ENCODE measurements at regions not wholly inside any gene's neighbourhood (a gene's known extent, or its start where the extent isn't known, plus 50 kb on each side); places are given as distances from the start of the nearest gene placed in this dataset.
A peak's percentile ranks its signal among the peaks of the same experiment; 100 is the strongest.

DNA sequence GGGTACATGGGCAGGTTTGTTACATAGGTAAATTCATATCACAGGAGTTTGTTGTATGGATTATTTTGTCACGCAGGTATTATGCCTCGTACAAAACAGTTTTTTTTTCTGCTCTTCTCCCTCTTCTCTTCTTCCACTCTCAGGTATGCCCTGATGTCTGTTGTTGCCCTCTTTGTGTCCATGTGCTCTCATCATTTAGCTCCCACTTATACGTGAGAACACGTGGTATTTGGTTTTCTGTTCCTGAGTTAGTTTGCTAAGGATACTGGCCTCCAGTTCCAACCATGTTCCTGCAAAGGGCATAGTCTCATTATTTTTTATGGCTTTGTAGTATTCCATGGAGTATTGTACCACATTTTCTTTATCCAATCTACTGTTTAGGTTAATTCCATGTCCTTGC lies 65.7 kb downstream of the UNC5CL start:
- no peak for DNase-seq (ENCODE audit: low read depth, low spot score)

- no peak for DNase-seq (ENCODE audit: low read depth, low spot score)
Measured at GRCh38 chr6:40972814-40973213, 66.2 kb downstream of the UNC5CL start.

DNA sequence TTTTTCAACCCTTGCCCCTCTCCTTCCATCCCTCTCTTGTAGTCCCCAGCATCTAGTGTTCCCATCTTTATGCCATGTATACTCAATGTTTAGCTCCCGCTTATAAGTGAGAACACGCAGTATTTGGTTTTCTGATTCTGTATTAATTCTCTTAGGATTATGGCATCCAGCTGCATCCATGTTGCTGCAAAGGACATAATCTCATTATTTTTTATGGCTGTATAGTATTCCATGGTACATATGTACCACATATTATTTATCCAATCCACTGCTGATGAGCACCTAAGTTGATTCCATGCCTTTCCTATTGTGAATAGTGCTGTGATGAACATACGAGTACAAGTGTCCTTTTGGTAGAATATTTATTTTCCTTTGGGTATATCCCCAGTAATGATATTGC lies 66.8 kb downstream of the UNC5CL start:
- no peak for DNase-seq (ENCODE audit: low read depth, low spot score)

DNA sequence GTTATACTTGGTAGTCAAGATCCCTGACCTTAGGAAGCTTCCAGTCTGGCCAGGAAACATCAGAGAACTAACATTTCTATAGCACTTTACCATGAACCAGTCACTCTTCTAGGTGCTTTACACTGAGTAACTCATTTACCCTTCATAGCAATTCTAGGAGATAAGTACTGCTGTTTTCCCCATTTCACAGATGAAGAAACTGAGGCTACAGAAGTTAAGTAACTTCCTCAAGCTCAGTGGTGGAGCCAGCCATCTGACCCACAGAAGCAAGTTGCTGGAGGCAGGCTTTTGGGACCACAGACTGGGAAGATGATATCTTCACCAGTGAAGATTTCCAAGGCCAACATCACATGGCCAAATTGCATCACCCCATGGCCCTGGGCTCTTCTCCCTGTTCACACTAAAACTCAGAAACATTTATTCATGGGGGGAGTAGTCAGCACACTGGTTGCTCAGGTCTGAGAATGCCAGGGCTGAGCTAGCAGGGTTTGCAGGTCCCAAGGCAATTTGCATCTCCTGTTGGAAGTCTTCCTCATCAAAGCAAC lies 70.3 kb downstream of the UNC5CL start:
- no peak for DNase-seq (ENCODE audit: low read depth, low spot score)

DNA sequence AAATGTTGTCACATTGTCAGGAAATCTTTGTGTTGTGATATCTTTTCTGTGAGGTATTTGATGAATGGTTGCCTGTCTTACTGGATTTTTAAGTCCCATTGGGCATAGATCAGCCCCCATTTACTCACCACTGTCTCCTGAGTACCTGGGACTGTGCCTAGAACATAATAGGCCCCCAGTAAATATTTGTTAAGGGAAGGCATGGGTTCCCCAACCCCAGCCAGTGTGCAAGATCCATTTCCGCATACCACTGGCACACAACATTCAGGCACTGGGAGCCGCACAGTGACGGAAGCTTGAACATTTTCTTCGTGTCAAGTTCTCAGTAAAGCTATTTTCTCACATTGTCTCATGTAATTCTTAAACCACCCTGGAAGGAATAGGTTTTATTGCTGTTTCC lies 72.2 kb downstream of the UNC5CL start:
- DNase-seq (ENCODE audit: low read depth, low spot score), result no peak

- no peak for DNase-seq (ENCODE audit: low read depth, low spot score)
Measured at GRCh38 chr6:40965046-40965445, 74.0 kb downstream of the UNC5CL start.

DNA sequence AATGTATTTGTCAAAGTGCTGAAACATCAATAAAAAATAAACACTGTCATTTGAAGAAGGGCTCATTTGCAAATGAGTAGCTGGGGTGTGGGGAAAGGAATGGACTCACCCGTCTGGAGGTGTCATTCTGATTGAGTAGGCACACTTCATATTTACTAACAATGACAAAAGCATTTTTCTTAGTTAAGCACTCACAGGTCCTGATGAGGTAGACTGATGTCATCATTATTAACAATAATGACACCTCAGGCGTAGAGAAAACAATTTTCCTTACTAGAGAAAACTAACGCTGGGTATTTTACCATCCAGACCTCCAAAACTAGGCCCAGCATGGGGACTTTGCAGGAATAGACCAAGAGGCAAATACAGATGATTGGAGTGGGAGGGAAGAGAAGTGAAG lies 76.0 kb downstream of the UNC5CL start:
- DNase-seq (ENCODE audit: low read depth, low spot score), result no peak

DNA sequence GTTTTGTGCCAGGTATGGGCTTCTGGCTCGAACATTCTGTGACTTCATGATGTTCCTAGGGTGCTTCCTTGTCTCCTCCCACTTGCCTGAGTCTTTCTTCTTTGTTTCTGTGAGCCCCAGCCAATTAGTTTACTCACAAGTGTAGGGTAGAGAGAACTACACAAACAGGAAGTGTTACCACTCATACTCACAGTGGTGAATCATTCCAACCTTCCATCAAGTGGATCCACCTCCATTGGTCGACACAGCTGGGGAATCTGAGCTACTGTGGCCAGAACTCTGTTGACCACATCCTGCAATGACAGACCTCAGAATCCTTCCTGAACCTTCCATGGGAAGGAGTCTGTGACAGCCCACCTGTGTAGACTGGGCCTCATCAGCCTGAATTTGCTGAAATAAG lies 76.8 kb downstream of the UNC5CL start:
- DNase-seq (ENCODE audit: low read depth, low spot score), result no peak

GRCh38 chr6:40961831-40962230 lies 77.2 kb downstream of the UNC5CL start:
- DNase-seq (ENCODE audit: low read depth, low spot score), result no peak

DNA sequence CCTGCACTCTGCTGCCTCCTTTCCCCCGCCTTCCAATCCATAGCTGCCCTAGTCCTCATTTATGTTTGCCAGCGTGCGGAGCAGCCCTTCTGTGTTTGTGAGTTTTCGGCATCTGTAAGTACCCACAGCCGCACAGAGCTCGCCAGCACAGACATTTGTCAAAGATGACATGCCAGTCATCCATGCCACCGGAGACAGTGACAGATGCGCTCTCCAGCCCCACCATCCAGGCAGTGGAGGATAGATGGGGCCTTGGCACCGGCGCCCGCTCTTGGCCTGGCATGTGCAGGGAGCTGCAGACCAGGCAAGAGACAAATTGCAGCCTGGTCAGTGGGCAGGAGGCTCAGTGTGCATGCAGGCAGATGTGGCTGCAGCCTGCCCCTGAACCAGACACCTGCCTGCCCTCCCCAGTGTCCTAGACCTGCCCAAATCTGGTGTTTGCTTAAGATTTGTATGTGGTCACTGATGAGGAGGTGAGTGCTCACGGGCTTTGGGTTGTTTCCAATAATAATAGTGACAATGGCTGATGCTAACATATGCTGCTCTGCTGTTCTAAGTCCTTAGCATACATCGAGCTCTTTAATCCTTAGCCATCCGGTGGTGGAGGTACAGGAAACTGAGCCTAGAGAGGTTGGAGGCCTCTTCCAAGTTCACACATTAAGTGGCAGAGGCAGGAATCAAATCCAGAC lies 78.1 kb downstream of the UNC5CL start:
- DNase-seq (ENCODE audit: low read depth, low spot score), result no peak

- DNase-seq (ENCODE audit: low read depth, low spot score), result no peak
Measured at GRCh38 chr6:40959781-40960327, 79.2 kb downstream of the UNC5CL start.

DNA sequence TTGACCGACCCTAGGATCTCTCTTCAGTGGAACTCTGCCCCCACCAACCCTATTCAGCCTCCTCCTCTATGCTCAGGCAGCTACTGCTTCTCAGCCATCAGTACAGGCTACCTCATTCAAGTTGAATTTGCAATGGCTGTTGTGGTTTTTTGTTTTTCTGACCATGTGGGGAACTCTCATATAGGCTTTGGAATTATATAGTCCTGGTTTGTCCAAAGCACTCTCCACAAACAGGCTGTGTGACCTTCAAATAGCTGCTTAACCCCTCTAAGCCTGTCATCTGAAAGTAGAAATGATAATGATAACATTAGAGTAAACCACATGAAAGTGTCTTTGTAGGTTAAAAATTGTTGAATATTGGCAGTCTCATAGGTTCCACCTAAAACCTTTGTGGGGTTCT lies 80.3 kb downstream of the UNC5CL start:
- DNase-seq (ENCODE audit: low read depth, low spot score), result no peak

DNA sequence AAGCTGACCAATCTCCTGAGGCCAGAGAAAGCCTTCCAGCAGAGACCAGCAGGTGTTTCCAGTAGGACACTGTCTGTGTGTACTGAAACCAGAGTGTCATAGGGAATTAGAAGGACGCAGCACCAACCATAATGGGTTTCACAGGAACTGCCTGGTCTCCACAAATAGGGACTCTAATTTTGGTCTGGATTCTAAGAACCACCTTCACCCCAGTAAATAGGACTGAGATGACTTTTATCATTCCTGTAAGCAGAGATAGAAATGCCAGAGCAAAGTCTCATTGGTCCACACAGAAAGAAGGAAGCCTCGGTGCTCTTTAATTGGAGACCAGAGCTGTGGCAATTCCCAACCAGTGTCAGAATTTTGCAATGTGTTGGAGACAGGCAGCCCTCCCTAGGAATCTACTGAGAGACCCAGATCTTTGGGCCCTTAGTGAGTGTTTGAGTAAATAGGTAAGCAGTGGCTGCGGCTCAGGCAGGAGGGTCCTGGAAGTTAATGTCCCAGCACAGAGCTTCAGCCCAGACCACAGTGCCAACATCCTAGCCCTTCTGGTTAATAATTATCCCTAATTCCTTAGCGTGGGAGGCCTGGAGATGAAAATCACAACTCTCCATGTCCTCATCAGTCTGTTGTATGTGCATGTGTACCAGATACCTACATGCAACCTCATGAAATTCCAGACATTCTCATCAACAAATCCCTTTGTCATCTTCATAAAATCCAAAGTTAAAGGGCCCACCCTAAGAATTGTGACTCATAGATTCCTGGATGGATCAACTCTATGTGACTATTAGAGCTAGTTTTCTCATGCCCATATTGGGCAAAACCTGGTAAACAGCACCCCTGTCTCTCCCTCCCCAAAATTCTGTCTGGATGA lies 81.2 kb downstream of the UNC5CL start:
- DNase-seq (ENCODE audit: low read depth, low spot score), result no peak

DNA sequence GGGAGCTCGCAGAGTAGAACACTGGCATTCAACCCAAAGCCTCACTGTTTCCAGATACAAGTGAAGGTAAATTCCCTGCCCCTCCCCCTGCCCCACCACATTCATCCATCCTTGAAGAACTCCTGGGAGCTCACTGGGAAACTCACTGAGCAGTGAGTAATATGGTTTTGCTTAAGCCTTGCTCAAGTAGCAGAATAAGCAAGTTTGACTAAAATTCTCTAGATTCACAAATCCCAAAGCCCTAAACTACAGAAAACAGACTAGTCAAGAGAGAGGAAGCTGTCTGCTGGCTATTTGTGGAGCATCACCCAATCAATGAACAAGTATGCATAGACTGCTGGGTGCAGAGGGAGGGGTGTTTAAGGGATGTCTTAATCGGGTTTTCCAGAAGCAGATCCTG lies 82.1 kb downstream of the UNC5CL start:
- DNase-seq (ENCODE audit: low read depth, low spot score), result no peak

GRCh38 chr6:40955178-40955545 lies 83.9 kb downstream of the UNC5CL start:
- no peak for DNase-seq (ENCODE audit: low read depth, low spot score)

GRCh38 chr6:40954446-40955177 lies 84.4 kb downstream of the UNC5CL start:
- DNase-seq (ENCODE audit: low read depth, low spot score), result no peak

DNA sequence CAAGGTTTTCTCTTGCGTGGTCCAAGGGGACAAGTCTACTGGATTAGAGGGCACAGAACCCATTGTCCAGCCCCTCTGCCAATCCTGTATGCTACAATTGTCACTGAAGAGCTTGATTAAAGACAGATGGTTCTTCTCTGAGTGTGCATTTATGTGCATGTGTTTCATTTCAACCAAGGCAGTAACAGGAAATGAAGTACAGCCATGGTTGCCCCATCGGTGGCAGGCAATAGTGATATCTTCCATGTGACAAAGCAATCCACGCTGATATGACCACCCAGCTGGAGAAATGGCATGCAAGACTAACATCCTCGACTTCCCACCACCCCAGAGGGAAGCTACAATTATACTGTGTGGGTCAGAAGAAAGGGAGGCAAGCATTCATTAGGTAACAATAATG lies 85.5 kb downstream of the UNC5CL start:
- no peak for DNase-seq (ENCODE audit: low read depth, low spot score)

DNA sequence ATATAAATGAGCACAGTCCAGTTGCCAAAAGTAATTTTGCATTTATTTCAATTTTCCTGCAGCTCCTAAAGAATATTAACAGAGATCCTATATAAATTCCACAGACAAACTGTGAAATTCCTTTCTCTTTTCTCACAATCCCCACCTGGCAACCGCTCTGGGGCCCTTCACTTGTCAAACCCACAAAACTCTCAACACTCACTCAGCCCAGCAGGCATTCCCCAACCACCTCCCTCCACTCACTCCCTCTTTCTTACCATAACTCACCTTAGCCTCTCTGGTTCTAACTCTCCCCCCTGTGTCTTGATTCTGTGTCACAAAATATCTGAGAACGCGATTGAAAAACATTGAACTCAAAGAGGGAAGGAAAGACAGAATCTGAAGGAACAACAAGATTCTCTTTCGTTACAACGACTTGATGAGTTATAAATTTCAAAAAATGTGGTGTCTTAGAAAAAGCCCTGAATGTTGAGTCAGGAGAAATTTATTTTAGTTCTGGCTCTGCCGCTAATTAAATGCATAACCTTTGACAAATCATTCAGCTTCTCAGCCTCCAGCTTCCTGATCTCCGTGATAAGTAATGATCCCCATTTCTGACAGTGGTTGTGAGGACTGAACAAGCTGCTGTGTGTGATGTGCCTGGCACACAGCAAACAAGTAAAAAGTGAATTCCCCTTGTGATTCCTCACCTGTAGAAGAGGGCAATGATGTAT lies 87.9 kb downstream of the UNC5CL start:
- DNase-seq (ENCODE audit: low read depth, low spot score), result peak; percentile 26

GRCh38 chr6:40948570-40948969 lies 90.5 kb downstream of the UNC5CL start:
- DNase-seq (ENCODE audit: low read depth, low spot score), result no peak

DNA sequence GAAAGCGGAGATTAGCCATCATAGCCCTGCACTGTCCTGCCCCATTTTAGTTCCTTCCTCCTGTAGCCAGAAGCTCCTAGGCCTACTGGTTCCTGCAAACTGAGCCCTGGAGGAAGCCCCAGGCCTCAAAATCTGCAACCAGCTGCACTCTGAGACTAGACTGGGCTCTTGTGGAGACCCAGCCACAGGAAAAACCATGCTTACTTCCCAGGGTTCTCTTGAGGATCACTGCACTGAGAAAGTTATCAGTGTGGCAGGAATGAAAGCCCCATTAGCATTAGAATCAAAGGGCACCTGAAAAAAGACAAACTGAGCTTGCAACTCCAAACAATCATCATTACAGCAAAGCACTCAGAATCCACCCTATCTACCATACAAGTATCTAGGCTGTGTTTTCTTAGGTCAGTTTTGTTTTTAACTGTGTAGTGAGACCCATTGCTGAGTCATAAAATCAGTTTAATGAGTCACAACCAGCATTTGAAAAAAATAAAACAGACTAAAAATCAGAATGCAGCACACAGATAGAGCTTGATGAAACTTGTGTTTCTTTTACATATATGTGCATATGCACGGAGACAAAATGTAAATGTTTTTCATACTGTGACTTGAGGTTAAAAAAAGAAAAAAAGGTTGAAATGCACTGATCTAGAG lies 91.0 kb downstream of the UNC5CL start:
- peak; percentile 63 for DNase-seq (ENCODE audit: low read depth, low spot score)

Data from ELF-1 (cell line).